PC-3 (cell line): ENCODE measurements at regions not wholly inside any gene's neighbourhood (a gene's known extent, or its start where the extent isn't known, plus 50 kb on each side); places are given as distances from the start of the nearest gene placed in this dataset. TPM values are rescaled to one million over a fixed set of nuclear protein-coding genes. Genes with fewer than 3 reads are reported as not detected.

Experiments used
- ATAC-seq: fragments of 200-7000 bp; cut with Tn5 transposase; 2 replicates; pipeline ENCODE4 v1.9.1; 2020; ENCODE audit warnings: mild to moderate bottlenecking, moderate library complexity
- BruUV-seq: library from RNA; stranded (reverse); fragments of 400-500 nt; replicated peaks from 2 replicates; lab custom pipeline; 2021; lab: Mats Ljungman, UMichigan
- CTCF ChIA-PET: fragments of 300-600 bp; sonication (Branson Sonifier 250); formaldehyde crosslinking; loops from one replicate; lab custom pipeline; 2022; ENCODE audit warnings: antibody characterized with exemption; lab: Charles Lee
- POLR2A ChIA-PET: fragments of 300-600 bp; sonication (Branson Sonifier 250); formaldehyde crosslinking; loops from one replicate; lab custom pipeline; 2022; ENCODE audit warnings: antibody characterized with exemption; ENCODE audit not compliant: unreplicated experiment; lab: Charles Lee
- DNase-seq: peaks from one replicate; pipeline ENCODE4 v3.0.0-alpha.2; 2015
- H2AFZ ChIP-seq: fragments of 300-600 bp; sonication (generic); 2 replicates; pipeline ENCODE4 v1.6.0; 2016; ENCODE audit warnings: antibody characterized with exemption, low read length
- H3F3A ChIP-seq: fragments of 300-600 bp; sonication (generic); one replicate; pipeline ENCODE4 v1.6.0; 2017; ENCODE audit warnings: antibody characterized with exemption, low read length, control low read depth, mild to moderate bottlenecking; ENCODE audit not compliant: unreplicated experiment
- H3K27ac ChIP-seq: fragments of 300-600 bp; sonication (generic); 2 replicates; pipeline ENCODE4 v1.5.1; 2016; ENCODE audit warnings: mild to moderate bottlenecking, low read length
- H3K27me3 ChIP-seq: fragments of 300-600 bp; sonication (generic); 2 replicates; pipeline ENCODE4 v1.6.1; 2016; ENCODE audit warnings: low read length, mixed read lengths
- H3K36me3 ChIP-seq: fragments of 300-600 bp; sonication (generic); 2 replicates; pipeline ENCODE4 v1.6.1; 2016; ENCODE audit warnings: low read depth, mixed run types, low read length, mixed read lengths
- H3K4me1 ChIP-seq: fragments of 300-600 bp; sonication (generic); 2 replicates; pipeline ENCODE4 v1.5.1; 2016; ENCODE audit warnings: low read length; ENCODE audit not compliant: insufficient read depth
- H3K4me2 ChIP-seq: fragments of 300-600 bp; sonication (generic); 2 replicates; pipeline ENCODE4 v1.6.0; 2016; ENCODE audit warnings: low read length
- H3K4me3 ChIP-seq: fragments of 300-600 bp; sonication (generic); 2 replicates; pipeline ENCODE4 v1.5.1; 2016; ENCODE audit warnings: mild to moderate bottlenecking, low read length, mixed read lengths
- H3K79me2 ChIP-seq: fragments of 300-600 bp; sonication (generic); 2 replicates; pipeline ENCODE4 v1.6.1; 2017; ENCODE audit warnings: low read length, mixed read lengths
- H3K9ac ChIP-seq: fragments of 300-600 bp; sonication (generic); 2 replicates; pipeline ENCODE4 v1.6.0; 2016; ENCODE audit warnings: mild to moderate bottlenecking, low read length
- H3K9me2 ChIP-seq: fragments of 300-600 bp; sonication (generic); replicated peaks from 2 replicates; pipeline ENCODE4 v1.6.1; 2016; ENCODE audit warnings: mixed run types, low read length, mixed read lengths
- H3K9me3 ChIP-seq: fragments of 300-600 bp; sonication (generic); 2 replicates; pipeline ENCODE4 v1.6.1; 2016; ENCODE audit warnings: low read length, mixed read lengths
- H4K20me1 ChIP-seq: fragments of 300-600 bp; sonication (generic); 2 replicates; pipeline ENCODE4 v1.6.1; 2016; ENCODE audit warnings: low read length, mixed read lengths
- EZH2 ChIP-seq: fragments of 300-600 bp; sonication (generic); IDR thresholded peaks from one replicate; pipeline ENCODE4 v1.6.1; 2017; ENCODE audit warnings: antibody characterized with exemption, mild to moderate bottlenecking, low read length; ENCODE audit not compliant: unreplicated experiment
- EZH2phosphoT487 ChIP-seq: fragments of 300-600 bp; sonication (generic); IDR thresholded peaks from 2 replicates; pipeline ENCODE4 v1.6.1; 2018; ENCODE audit warnings: mild to moderate bottlenecking, antibody characterized with exemption, low read length, borderline replicate concordance
- intact Hi-C: fragments of 100-400 bp; cut with micrococcal nuclease; formaldehyde crosslinking; loops from 2 replicates; pipeline ENCODE4 v1.9.0; 2023
- microRNA-seq: library from miRNA; unstranded; fragments of <30 nt; microRNA quantifications from one replicate; pipeline ENCODE4 v1.1.0, GENCODE V29; 2020; ENCODE audit not compliant: unreplicated experiment
- TF ChIP-seq, protein P1 (sequence below): fragments of 300-600 bp; sonication (generic); conservative IDR thresholded peaks from 2 replicates; pipeline ENCODE4 v1.5.1; 2017; ENCODE audit warnings: antibody characterized with exemption, low read depth, mild to moderate bottlenecking, low read length

DNA sequence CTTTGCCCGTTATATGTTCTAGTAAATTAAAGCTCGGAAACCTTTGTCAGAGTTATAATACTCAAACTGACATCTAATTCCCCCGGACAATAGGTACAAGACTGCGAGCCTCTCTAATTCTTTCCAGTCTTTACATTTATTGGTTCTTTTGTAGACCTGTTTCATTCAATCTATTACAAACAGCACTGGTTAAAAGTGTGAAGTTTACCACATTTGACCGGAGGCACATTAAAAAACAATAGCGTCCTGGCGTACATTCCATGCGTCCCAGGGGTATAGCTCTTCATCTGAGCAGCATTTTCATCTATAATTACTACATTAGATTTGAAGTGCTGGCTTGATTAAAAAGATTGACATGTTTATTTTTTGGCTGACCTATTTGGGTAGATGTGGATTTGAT lies 49.9 kb upstream of the TENM3 start:
- CTCF ChIA-PET = no interaction called here
- Histone ChIP-seq H3K9me3 (no peaks in the 10 kb centered on the region), H3K79me2 (no peaks in the 10 kb centered on the region), H3K36me3 (no peaks in the 10 kb centered on the region), H2AFZ (no peak overlapping the region), H3K9me2 (no peaks in the 10 kb centered on the region), H4K20me1 (no peaks in the 10 kb centered on the region), H3K27ac (no peak overlapping the region), H3F3A (no peaks in the 10 kb centered on the region), H3K9ac (no peak overlapping the region), H3K4me3 (no peak overlapping the region), H3K4me1 (no peaks in the 10 kb centered on the region), H3K27me3 (no peaks in the 10 kb centered on the region), H3K4me2 (no peak overlapping the region)
- TF ChIP-seq, protein P1, sequence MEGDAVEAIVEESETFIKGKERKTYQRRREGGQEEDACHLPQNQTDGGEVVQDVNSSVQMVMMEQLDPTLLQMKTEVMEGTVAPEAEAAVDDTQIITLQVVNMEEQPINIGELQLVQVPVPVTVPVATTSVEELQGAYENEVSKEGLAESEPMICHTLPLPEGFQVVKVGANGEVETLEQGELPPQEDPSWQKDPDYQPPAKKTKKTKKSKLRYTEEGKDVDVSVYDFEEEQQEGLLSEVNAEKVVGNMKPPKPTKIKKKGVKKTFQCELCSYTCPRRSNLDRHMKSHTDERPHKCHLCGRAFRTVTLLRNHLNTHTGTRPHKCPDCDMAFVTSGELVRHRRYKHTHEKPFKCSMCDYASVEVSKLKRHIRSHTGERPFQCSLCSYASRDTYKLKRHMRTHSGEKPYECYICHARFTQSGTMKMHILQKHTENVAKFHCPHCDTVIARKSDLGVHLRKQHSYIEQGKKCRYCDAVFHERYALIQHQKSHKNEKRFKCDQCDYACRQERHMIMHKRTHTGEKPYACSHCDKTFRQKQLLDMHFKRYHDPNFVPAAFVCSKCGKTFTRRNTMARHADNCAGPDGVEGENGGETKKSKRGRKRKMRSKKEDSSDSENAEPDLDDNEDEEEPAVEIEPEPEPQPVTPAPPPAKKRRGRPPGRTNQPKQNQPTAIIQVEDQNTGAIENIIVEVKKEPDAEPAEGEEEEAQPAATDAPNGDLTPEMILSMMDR = no peak
- TF ChIP-seq EZH2phosphoT487 (no peak), EZH2 (no peak)
- ATAC-seq (no peak), DNase-seq (no peak)
- no TSS peak for BruUV-seq
- POLR2A ChIA-PET = no interaction called here
- intact Hi-C loops = no loop called here

Small RNAs in the stretch of these regions (microRNA-seq; reads per million reads assigned to microRNA genes)
- gene MIR1305 = not detected
